Hepatocyte (in vitro differentiated cells): ENCODE measurements at regions not wholly inside any gene's neighbourhood (a gene's known extent, or its start where the extent isn't known, plus 50 kb on each side); places are given as distances from the start of the nearest gene placed in this dataset.

Source experiments
- EZH2 ChIP-seq: fragments of 200-600 bp; sonication (generic); IDR thresholded peaks from 2 replicates; pipeline ENCODE4 v1.6.1; 2016; ENCODE audit warnings: antibody characterized with exemption, mild to moderate bottlenecking, borderline replicate concordance
- EZH2phosphoT487 ChIP-seq: fragments of 200-600 bp; sonication (generic); IDR thresholded peaks from one replicate; pipeline ENCODE4 v1.6.1; 2018; ENCODE audit warnings: antibody characterized with exemption, mild to moderate bottlenecking, low read depth, moderate library complexity; ENCODE audit not compliant: unreplicated experiment, severe bottlenecking
- TF ChIP-seq, protein P1 (sequence below): fragments of 200-600 bp; sonication (generic); IDR thresholded peaks from 2 replicates; pipeline ENCODE4 v1.5.1; 2016; ENCODE audit warnings: antibody characterized with exemption, mild to moderate bottlenecking; ENCODE audit not compliant: poor library complexity

DNA sequence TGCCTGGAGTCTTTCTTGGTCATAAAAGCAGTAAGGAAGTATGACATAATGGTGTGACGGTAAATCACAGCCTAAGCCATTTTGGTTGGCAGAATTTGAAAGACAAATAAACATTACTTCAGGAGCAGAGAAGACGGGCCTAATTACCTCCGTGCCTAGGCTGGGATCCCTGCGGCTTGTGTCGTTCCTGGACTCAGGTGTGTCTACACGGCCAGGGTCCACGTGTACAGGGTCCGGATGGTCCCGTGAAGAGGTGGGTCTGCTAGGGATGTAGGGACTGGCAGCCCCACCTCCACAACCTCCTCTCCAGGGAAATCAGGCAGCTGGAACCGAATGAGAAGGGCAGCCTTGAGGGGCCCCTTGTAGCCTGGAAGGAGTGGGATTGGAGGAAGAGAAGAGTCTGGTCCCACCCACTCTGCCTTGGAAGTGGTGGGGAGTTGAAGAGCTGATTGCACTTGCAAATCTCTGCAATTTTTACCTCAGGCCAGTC lies 55.4 kb upstream of the PLAC1 start:
- TF ChIP-seq, protein P1, sequence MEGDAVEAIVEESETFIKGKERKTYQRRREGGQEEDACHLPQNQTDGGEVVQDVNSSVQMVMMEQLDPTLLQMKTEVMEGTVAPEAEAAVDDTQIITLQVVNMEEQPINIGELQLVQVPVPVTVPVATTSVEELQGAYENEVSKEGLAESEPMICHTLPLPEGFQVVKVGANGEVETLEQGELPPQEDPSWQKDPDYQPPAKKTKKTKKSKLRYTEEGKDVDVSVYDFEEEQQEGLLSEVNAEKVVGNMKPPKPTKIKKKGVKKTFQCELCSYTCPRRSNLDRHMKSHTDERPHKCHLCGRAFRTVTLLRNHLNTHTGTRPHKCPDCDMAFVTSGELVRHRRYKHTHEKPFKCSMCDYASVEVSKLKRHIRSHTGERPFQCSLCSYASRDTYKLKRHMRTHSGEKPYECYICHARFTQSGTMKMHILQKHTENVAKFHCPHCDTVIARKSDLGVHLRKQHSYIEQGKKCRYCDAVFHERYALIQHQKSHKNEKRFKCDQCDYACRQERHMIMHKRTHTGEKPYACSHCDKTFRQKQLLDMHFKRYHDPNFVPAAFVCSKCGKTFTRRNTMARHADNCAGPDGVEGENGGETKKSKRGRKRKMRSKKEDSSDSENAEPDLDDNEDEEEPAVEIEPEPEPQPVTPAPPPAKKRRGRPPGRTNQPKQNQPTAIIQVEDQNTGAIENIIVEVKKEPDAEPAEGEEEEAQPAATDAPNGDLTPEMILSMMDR, result no peak
- no peak for TF ChIP-seq EZH2
- no peak for TF ChIP-seq EZH2phosphoT487
